H1 (cell line): ENCODE measurements at regions not wholly inside any gene's neighbourhood (a gene's known extent, or its start where the extent isn't known, plus 50 kb on each side); places are given as distances from the start of the nearest gene placed in this dataset.

Experiments
- CHD1 ChIP-seq: IDR thresholded peaks from 2 replicates; pipeline ENCODE4 v1.6.1; 2012; ENCODE audit warnings: low read depth, low read length, improper control_type of control experiment
- GABPA ChIP-seq: IDR thresholded peaks from 2 replicates; pipeline ENCODE4 v1.6.1; 2011; ENCODE audit warnings: mild to moderate bottlenecking, low read length, moderate library complexity, borderline replicate concordance; ENCODE audit not compliant: insufficient read depth
- SAP30 ChIP-seq: fragments of 300-600 bp; sonication (generic); IDR thresholded peaks from 2 replicates; pipeline ENCODE4 v1.7.1; 2012; ENCODE audit warnings: low read length, moderate library complexity, mild to moderate bottlenecking, inconsistent platforms; ENCODE audit not compliant: insufficient read depth, insufficient replicate concordance
- SP4 ChIP-seq: IDR thresholded peaks from 2 replicates; pipeline ENCODE4 v1.6.1; 2012; ENCODE audit warnings: low read length, inconsistent platforms
- TF ChIP-seq, protein P1 (sequence below): fragments of 300-600 bp; sonication (generic); IDR thresholded peaks from 2 replicates; pipeline ENCODE4 v1.7.1; 2012; ENCODE audit warnings: low read length, moderate library complexity, mild to moderate bottlenecking, inconsistent platforms; ENCODE audit not compliant: insufficient replicate concordance

DNA sequence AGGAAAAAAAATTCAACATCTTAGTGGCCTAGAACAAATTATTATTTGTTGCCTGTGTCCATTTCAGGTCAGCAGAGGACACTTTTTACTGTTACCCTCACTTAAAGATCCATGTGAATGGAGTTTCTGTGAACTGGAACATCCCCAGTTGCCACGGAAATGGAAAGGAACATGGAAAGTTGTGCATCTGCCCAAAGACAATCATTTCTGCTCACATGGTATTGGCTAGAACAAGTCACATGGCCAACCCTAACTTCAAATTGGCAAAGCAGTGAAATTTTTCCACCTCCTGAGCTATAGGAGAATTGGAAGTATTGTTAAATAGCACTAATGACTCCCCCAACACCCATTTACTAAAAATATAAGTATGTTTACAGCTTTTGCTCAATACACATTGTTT is 71.2 kb upstream of the CCBE1 start (continued):
- TF ChIP-seq, protein P1, sequence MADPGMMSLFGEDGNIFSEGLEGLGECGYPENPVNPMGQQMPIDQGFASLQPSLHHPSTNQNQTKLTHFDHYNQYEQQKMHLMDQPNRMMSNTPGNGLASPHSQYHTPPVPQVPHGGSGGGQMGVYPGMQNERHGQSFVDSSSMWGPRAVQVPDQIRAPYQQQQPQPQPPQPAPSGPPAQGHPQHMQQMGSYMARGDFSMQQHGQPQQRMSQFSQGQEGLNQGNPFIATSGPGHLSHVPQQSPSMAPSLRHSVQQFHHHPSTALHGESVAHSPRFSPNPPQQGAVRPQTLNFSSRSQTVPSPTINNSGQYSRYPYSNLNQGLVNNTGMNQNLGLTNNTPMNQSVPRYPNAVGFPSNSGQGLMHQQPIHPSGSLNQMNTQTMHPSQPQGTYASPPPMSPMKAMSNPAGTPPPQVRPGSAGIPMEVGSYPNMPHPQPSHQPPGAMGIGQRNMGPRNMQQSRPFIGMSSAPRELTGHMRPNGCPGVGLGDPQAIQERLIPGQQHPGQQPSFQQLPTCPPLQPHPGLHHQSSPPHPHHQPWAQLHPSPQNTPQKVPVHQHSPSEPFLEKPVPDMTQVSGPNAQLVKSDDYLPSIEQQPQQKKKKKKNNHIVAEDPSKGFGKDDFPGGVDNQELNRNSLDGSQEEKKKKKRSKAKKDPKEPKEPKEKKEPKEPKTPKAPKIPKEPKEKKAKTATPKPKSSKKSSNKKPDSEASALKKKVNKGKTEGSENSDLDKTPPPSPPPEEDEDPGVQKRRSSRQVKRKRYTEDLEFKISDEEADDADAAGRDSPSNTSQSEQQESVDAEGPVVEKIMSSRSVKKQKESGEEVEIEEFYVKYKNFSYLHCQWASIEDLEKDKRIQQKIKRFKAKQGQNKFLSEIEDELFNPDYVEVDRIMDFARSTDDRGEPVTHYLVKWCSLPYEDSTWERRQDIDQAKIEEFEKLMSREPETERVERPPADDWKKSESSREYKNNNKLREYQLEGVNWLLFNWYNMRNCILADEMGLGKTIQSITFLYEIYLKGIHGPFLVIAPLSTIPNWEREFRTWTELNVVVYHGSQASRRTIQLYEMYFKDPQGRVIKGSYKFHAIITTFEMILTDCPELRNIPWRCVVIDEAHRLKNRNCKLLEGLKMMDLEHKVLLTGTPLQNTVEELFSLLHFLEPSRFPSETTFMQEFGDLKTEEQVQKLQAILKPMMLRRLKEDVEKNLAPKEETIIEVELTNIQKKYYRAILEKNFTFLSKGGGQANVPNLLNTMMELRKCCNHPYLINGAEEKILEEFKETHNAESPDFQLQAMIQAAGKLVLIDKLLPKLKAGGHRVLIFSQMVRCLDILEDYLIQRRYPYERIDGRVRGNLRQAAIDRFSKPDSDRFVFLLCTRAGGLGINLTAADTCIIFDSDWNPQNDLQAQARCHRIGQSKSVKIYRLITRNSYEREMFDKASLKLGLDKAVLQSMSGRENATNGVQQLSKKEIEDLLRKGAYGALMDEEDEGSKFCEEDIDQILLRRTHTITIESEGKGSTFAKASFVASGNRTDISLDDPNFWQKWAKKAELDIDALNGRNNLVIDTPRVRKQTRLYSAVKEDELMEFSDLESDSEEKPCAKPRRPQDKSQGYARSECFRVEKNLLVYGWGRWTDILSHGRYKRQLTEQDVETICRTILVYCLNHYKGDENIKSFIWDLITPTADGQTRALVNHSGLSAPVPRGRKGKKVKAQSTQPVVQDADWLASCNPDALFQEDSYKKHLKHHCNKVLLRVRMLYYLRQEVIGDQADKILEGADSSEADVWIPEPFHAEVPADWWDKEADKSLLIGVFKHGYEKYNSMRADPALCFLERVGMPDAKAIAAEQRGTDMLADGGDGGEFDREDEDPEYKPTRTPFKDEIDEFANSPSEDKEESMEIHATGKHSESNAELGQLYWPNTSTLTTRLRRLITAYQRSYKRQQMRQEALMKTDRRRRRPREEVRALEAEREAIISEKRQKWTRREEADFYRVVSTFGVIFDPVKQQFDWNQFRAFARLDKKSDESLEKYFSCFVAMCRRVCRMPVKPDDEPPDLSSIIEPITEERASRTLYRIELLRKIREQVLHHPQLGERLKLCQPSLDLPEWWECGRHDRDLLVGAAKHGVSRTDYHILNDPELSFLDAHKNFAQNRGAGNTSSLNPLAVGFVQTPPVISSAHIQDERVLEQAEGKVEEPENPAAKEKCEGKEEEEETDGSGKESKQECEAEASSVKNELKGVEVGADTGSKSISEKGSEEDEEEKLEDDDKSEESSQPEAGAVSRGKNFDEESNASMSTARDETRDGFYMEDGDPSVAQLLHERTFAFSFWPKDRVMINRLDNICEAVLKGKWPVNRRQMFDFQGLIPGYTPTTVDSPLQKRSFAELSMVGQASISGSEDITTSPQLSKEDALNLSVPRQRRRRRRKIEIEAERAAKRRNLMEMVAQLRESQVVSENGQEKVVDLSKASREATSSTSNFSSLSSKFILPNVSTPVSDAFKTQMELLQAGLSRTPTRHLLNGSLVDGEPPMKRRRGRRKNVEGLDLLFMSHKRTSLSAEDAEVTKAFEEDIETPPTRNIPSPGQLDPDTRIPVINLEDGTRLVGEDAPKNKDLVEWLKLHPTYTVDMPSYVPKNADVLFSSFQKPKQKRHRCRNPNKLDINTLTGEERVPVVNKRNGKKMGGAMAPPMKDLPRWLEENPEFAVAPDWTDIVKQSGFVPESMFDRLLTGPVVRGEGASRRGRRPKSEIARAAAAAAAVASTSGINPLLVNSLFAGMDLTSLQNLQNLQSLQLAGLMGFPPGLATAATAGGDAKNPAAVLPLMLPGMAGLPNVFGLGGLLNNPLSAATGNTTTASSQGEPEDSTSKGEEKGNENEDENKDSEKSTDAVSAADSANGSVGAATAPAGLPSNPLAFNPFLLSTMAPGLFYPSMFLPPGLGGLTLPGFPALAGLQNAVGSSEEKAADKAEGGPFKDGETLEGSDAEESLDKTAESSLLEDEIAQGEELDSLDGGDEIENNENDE, result no peak
- TF ChIP-seq SAP30 (no peak), CHD1 (no peak), GABPA (no peak), SP4 (no peak)
